Gastrocnemius medialis (tissue), 4 donors: ENCODE measurements at regions not wholly inside any gene's neighbourhood (a gene's known extent, or its start where the extent isn't known, plus 50 kb on each side); places are given as distances from the start of the nearest gene placed in this dataset.

Experiments
- ATAC-seq, 2 donors: fragments of 150-250 bp; one replicate each; pipeline ENCODE4 v1.9.1; 2016
- DNase-seq, 2 donors: peaks; one replicate each; pipeline ENCODE4 v3.0.0-alpha.2; 2019
- H3K27ac ChIP-seq, 4 donors: fragments of 200-600 bp; sonication (generic); 1 replicate in 1 of 4; 2 replicates in 3 of 4; pipeline ENCODE4 v1.5.1; 2016 to 2018; ENCODE audit warnings: mild to moderate bottlenecking in 2 of 4, moderate library complexity in 1 of 4
- H3K27me3 ChIP-seq, 3 donors: fragments of 200-600 bp; sonication (generic) in 2 of 3; 1 replicate in 1 of 3; 2 replicates in 2 of 3; pipeline versions ENCODE4 v1.5.1 to v1.6.0; 2016 to 2019; ENCODE audit warnings: mild to moderate bottlenecking in 1 of 3, moderate library complexity in 1 of 3
- H3K36me3 ChIP-seq, 2 donors: fragments of 200-600 bp; sonication (generic) in 1 of 2; one replicate each; pipeline ENCODE4 v1.5.1; 2017 to 2018
- H3K4me1 ChIP-seq, 2 donors: fragments of 200-600 bp; sonication (generic) in 1 of 2; one replicate each; pipeline ENCODE4 v1.5.1; 2016 to 2017; ENCODE audit warnings: mild to moderate bottlenecking in 2 of 2
- H3K4me3 ChIP-seq, 4 donors: fragments of 200-600 bp; sonication (generic) in 3 of 4; 1 replicate in 1 of 4; 2 replicates in 3 of 4; pipeline ENCODE4 v1.5.1; 2016 to 2019; ENCODE audit warnings: mild to moderate bottlenecking in 2 of 4
- H3K9me3 ChIP-seq, 3 donors: fragments of 200-600 bp; sonication (generic) in 2 of 3; 1 replicate in 1 of 3; 2 replicates in 2 of 3; pipeline ENCODE4 v1.5.1; 2016 to 2019
- CTCF ChIP-seq, 5 experiments: fragments of 450-650 bp in 3 of 5; fragments of 200-600 bp in 2 of 5; sonication (generic) in 2 of 5; IDR thresholded peaks in 4 of 5; conservative IDR thresholded peaks in 1 of 5; 1 replicate in 4 of 5; 2 replicates in 1 of 5; pipeline ENCODE4 v1.5.1; 2016 to 2019; ENCODE audit warnings: antibody characterized with exemption in 5 of 5, mild to moderate bottlenecking in 3 of 5, moderate library complexity in 3 of 5
- POLR2A ChIP-seq, 2 donors: fragments of 450-650 bp; IDR thresholded peaks; one replicate each; pipeline ENCODE4 v1.6.1; 2017; ENCODE audit warnings: antibody characterized with exemption in 2 of 2, mild to moderate bottlenecking in 2 of 2, moderate library complexity in 2 of 2
- in situ Hi-C, 4 donors: fragments of 200-750 bp; cut with MboI; loops; one replicate each; pipeline versions ENCODE4 v1.15.0 to v1.8.0; 2017; ENCODE audit warnings: low sequenced_read_pairs in 4 of 4
- intact Hi-C: fragments of 100-400 bp; cut with DNase I; formaldehyde crosslinking; loops from one replicate; pipeline ENCODE4 v1.15.1; 2023; ENCODE audit warnings: low total_unique reads

GRCh38 chr11:100467821-100468508 is 219.1 kb upstream of the ARHGAP42 start:
- Histone ChIP-seq H3K27ac (no peak overlapping the region), H3K27me3 (no peaks in the 10 kb centered on the region), H3K36me3 (no peaks in the 10 kb centered on the region), H3K9me3 (no peaks in the 10 kb centered on the region), H3K4me3 (no peak overlapping the region), H3K4me1 (no peaks in the 10 kb centered on the region)
- no peak for DNase-seq
- TF ChIP-seq POLR2A (IDR thresholded peaks at IDR 0.05) (no peak), CTCF (IDR thresholded peaks at IDR 0.05 in 4 of 5, conservative IDR thresholded peaks at IDR 0.05 in 1 of 5) (no peak)
- intact Hi-C loops = no loop called here
- ATAC-seq = no peak
- in situ Hi-C loops = no loop called here

- no peak overlapping the region for H3K27ac ChIP-seq
- DNase-seq (no peak), ATAC-seq (no peak)
- no peak overlapping the region for H3K4me3 ChIP-seq
- in situ Hi-C loops = no loop called here
- intact Hi-C loops = no loop called here
- TF ChIP-seq CTCF (IDR thresholded peaks at IDR 0.05 in 4 of 5, conservative IDR thresholded peaks at IDR 0.05 in 1 of 5) = no peak
- TF ChIP-seq POLR2A (IDR thresholded peaks at IDR 0.05) = no peak
- H3K27me3 ChIP-seq = no peaks in the 10 kb centered on the region
- H3K9me3 ChIP-seq = no peaks in the 10 kb centered on the region
- H3K36me3 ChIP-seq = no peaks in the 10 kb centered on the region
- no peaks in the 10 kb centered on the region for H3K4me1 ChIP-seq
Observed at GRCh38 chr11:100469835-100470234, 217.3 kb upstream of the ARHGAP42 start.

- intact Hi-C loops = no loop called here
- ATAC-seq = no peak
- in situ Hi-C loops = no loop called here
- Histone ChIP-seq H3K4me3 (no peak overlapping the region), H3K9me3 (no peaks in the 10 kb centered on the region), H3K27me3 (no peaks in the 10 kb centered on the region), H3K4me1 (no peaks in the 10 kb centered on the region), H3K27ac (no peak overlapping the region), H3K36me3 (no peaks in the 10 kb centered on the region)
- TF ChIP-seq CTCF (IDR thresholded peaks at IDR 0.05 in 4 of 5, conservative IDR thresholded peaks at IDR 0.05 in 1 of 5) = no peak
- TF ChIP-seq POLR2A (IDR thresholded peaks at IDR 0.05) = no peak
- DNase-seq = no peak
Observed at GRCh38 chr11:100472727-100473389, 214.2 kb upstream of the ARHGAP42 start.

GRCh38 chr11:100473390-100473740 is 213.7 kb upstream of the ARHGAP42 start:
- no peaks in the 10 kb centered on the region for H3K9me3 ChIP-seq
- no peak for TF ChIP-seq CTCF (IDR thresholded peaks at IDR 0.05 in 4 of 5, conservative IDR thresholded peaks at IDR 0.05 in 1 of 5)
- no peak for TF ChIP-seq POLR2A (IDR thresholded peaks at IDR 0.05)
- in situ Hi-C loops (no loop called here), intact Hi-C loops (no loop called here)
- DNase-seq (no peak), ATAC-seq (no peak)
- H3K36me3 ChIP-seq = no peaks in the 10 kb centered on the region
- H3K27ac ChIP-seq = no peak overlapping the region
- no peaks in the 10 kb centered on the region for H3K27me3 ChIP-seq
- H3K4me3 ChIP-seq = no peak overlapping the region
- no peaks in the 10 kb centered on the region for H3K4me1 ChIP-seq
